Fibroblast of skin of scalp (primary cell): ENCODE measurements at regions not wholly inside any gene's neighbourhood (a gene's known extent, or its start where the extent isn't known, plus 50 kb on each side); places are given as distances from the start of the nearest gene placed in this dataset.

Source experiments
- DNase-seq: peaks from one replicate; pipeline ENCODE4 v3.0.0-alpha.2; 2013

DNA sequence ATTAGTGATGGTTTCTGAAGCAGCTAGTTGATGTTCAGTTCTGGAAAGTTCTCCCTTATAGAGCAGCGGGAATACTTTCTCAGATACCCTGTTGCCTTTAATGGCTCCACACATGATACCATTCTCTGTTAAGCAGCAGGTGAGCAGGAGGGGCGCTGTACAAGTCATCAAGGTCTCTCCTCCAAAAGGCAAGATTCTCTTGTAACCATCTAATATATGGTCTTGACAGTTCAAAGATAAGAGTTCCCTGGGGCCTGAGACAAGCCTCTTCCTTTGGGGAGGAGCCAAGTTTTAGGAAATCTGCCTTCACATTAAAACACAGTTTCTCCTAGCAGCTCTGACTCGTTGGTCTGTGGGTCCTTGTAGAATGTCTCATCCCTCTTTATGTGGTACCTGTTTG, 258.2 kb downstream of the QKI start:
- DNase-seq: no peak

DNA sequence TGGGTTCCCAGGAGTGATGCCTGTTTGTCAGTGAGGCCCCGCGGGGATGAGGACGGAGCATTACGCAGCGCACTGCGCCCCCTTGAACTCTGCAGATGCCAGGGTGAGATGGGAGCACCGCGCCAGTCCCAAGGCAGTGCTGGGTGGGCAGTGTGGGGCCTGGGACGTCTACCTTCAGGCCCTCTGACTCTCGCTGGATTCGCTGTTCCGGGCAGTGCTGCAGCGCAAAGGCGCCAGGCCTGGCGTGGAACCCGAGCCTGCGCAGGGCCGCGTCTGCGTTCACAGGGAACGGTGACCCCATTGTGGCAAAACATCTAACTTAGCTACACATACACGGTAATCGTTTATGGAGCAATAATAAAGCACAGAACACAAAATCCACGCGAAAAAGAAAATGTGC, 257.3 kb downstream of the QKI start:
- DNase-seq: no peak

- DNase-seq: no peak
Observed at GRCh38 chr6:163671355-163671754, 256.8 kb downstream of the QKI start.

DNA sequence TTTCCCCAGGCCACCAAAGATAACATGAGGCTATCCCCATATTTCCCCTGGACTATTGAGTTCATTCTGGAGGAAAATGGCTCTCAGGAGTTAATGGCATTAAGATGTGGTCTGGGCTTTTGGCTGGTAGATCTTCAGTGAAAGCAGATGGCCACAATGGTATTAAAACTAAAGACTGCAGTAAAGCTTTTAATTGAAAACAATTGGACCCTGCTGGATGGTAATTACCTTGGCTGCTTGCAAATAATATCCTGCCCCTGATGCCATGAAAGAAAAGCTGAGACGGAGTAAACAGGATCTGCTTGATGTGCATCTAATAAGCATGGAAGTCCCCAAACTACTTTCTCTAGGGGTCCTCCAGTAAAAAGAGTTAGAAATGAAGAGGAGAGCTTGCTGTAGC, 255.8 kb downstream of the QKI start:
- no peak for DNase-seq

GRCh38 chr6:163668061-163668426, 253.5 kb downstream of the QKI start:
- no peak for DNase-seq

DNA sequence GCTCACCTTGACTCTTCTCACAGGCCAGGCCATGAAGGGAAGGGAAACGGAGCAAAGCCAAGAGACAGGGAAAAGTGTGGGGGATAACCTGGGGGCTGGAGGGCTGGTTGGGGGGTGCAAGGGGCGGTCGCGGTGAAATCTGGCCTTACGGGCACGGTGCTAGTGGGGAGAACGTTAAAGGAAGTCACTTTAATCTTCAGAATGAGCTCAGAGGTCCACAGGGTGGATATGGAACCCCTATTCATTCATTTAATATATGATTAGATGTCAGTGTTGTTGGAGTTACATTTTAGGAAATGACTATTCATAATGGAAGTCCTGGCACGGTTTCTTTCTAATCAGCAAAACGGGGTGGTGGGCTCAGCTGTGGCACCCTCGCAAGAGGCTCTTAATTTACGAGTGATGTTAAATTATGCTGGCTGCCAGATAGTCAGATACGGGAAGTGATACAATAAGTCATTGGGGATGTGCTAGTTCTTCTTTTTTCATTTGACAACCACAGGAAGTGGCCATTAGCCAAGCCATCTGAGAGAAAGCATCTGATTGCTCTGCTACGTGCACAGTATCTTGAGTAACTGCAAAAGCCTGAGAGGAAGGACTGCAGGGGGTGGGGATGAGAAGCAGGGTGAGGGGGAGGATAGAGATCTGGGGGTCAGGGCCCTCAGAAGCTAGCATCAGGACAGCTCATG, 253.0 kb downstream of the QKI start:
- DNase-seq: peak; percentile 58

DNA sequence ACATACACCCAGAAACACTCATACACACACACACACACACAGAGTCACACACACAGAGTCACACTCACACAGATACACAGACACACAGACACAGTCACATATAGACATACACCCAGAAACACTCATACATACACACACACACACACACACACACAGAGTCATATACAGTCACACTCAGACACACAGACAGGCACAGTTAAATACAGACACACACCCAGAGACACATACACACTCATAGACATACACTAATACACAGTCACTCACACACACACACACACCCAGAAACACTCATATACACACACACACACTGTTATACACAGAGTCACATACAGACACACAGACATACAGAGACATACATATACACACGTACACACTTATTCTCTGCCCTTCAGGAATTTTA, 250.9 kb downstream of the QKI start:
- no peak for DNase-seq

GRCh38 chr6:163663575-163663974, 249.1 kb downstream of the QKI start:
- no peak for DNase-seq

GRCh38 chr6:163662604-163663225, 248.2 kb downstream of the QKI start:
- no peak for DNase-seq

GRCh38 chr6:163661272-163661671, 246.8 kb downstream of the QKI start:
- no peak for DNase-seq

- DNase-seq: no peak
Observed at GRCh38 chr6:163659803-163660202, 245.3 kb downstream of the QKI start.

DNA sequence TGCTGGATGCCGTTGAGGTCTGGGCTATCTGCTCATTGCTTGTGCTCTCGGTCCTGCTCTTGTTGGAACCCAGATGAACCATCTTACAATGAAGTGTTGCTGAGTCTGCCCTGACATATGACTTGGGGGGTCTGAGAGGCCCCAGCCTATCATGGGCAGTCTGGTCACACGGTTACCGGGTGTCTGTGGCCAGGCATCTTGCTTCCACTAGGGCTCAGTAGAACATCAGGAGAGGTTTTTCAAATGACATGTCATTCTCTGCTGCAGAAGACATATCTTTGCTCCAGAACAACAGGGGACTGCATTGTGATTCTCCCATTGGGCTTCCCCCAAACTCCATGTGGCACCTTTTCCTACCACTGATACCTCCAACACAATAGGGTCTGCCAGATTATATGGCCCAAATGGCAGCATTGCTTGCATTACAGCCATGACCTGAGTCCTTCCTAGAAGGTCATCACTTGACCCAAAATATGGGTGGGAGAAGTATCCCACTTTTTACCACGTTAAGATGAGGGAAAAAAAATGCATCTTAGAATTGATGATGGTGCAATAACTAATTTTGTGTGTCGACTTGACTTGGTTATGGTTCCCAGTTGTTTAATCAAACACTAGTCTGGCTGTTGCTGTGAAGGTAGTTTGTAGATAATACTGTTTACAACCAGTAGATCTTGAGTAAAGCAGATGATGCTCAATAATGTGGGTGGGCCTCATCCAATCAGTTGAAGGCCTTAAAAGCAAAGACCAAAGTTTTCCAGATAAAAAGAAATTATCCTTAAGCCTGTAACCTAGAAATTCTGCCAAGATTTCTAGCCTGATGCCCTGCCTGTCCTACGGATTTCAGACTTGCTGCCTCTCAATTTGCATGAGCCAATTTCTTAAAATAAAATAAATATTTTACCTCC, 241.0 kb downstream of the QKI start:
- no peak for DNase-seq

DNA sequence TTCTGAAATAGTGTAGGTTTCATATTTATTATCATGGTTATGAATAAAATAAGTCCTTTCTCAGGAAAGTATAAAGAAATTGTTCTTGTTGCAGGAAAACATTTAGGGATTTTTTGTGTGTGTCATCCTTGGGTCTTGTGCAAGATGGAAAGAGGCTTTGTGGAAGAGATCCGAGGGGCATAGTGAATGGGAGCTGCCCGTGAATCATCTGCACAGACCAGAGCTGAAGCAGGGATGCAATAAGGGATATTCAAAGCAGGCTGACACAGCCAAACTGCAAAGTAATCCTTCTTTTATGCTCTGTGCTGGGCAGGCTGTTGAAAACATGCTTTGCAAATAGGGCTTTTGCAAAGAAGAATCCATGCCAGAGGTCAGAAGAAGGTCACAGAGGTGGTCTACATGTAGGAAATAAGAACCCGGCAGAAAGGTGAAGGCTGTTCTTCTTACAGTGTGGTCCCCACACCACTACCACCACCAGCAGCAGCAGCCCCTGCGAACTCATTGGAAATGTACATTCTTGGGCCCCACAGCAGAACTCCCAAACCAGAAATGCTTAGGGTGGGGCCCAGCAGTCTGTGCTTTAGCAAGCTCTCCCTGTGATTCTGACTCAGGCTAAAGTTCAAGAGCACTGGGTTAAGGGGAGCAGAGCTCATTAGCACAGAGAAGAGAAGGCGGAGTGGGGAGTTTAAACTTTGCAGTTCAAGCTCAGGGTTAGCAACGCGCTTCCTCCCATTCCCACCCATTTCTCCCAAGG, 237.6 kb downstream of the QKI start:
- DNase-seq: no peak

DNA sequence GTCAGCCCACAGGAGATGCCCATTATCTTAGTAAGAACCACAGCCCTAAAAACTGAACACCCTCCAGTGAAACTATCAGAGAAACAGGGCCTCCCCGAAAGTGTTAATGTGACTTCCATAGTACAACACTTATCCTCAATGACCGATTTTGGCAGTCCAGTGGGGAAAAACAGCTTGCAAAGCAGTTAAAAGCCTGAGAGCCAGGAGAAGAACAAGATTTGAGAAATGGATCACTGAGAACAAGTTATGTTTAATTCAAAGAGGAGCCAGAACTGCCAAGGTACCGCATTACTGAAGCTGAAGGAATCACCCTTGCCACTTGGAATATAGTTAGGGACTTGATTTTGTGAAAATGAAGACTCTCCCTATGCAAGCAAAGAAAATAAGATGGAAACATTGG, 236.9 kb downstream of the QKI start:
- no peak for DNase-seq

- DNase-seq: no peak
Observed at GRCh38 chr6:163648868-163649267, 234.3 kb downstream of the QKI start.

DNA sequence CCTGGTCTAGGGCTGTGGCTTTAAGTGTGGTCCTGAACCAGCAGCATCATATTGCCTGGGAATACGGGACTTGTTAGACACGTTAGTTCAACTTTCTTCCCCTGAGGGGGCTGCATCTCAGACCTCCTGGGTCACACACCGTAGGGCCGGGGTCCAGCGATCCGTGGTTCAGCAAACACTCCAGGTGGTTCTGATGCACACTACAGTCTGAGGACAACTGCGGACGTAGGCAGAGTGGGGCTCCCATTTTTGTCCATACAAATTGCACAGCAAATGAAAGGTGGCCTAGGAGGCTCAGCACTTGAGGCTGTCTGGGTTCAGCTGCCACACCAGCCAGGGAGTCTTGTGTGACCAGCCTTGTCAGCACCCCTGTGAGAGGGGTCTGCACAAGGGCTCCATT, 233.1 kb downstream of the QKI start:
- no peak for DNase-seq

- no peak for DNase-seq
Observed at GRCh38 chr6:163646866-163647265, 232.3 kb downstream of the QKI start.

DNA sequence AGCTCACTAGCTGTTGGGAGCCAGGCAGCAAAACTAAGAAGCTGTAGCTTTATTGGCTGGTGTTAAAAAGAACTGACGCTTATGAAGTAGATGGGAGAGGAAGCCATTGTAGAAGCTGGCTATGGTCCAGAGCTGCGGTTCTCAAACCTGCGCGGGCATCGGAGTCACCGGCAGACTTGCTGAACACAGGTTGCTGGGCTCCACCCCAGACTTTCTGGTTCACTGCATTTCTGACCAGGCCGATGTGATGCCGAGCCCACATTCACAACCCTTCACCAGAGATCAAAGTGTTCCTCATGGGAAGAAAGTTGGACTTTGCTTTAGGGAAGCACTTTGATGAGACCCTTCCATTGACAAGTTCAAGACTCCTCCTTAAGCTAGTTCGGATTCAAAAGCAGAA, 231.6 kb downstream of the QKI start:
- no peak for DNase-seq

DNA sequence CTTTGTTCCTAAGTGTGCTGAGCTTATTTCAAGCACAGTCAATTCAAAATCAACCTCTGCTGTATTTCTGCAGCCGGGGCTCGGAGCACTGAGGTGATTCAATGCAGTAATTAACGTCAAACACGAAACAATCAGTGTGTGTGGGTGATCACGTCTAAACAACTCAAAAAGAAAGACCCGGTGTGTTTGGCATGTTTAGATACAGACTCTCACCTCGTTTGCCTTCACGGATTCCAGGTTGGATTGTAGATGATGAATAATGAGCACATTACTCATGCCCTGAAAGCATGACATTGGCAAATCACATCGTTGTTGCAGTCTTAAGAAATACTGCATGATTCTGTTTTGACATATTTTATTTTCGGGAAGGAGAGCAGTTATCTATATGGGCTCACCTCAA, 231.0 kb downstream of the QKI start:
- DNase-seq: no peak

DNA sequence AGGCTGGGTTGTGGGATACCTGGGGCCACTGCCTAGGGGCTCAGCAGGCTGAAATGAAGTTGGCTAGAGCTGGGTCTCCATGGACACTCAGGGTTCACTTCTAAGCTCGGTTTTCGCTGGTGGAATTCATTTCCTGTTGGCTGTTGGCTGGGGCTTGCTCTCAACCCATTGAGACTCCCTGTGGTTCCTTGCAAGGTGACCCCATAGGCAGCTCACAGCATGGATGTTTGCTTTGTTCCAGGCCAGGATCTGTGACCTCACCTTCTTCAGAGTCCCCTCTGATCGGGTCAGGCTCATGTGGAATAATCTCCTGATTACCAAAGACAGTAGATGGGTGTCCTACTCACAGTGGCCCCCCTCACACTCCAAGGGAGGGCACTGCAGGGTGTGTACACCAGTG, 229.3 kb downstream of the QKI start:
- DNase-seq: no peak

GRCh38 chr6:163641706-163642105, 227.2 kb downstream of the QKI start:
- DNase-seq: no peak

DNA sequence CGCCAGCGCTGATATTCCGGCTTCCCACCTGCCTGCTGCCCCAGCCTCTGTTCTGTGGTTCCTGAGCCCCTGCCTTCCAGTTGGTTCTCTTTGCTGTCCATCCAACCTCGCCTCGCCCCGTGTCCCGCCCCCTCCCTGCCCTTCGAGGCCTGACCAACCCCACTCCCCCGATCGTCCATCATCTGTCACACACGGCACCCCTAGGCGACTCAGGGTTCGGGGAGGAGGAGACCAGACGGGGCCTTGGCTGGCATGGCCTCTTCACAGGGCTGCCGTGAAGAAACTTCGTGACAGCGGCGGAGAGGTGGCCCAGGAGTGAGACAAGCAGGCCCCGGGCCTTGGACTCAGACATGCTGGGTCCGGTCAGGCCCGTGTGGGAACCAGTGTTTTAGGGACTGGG, 226.1 kb downstream of the QKI start:
- DNase-seq: no peak

GRCh38 chr6:163637524-163637923, 223.0 kb downstream of the QKI start:
- DNase-seq: no peak
